Neuronal stem cell (in vitro differentiated cells): ENCODE measurements at regions not wholly inside any gene's neighbourhood (a gene's known extent, or its start where the extent isn't known, plus 50 kb on each side); places are given as distances from the start of the nearest gene placed in this dataset.
A peak's percentile ranks its signal among the peaks of the same experiment; 100 is the strongest.
"Not testable (repeated sequence)": the region's sequence is repeated elsewhere in the genome, so short reads cannot be mapped to it uniquely, and the experiment has no call there.

Source experiments
- DNase-seq: peaks from one replicate; pipeline ENCODE4 v3.0.0-alpha.2; 2013; ENCODE audit warnings: low spot score
- H2AFZ ChIP-seq: one replicate; pipeline ENCODE4 v1.6.1; 2013; ENCODE audit warnings: mild to moderate bottlenecking, low read length, inconsistent platforms
- H2AK5ac ChIP-seq: 2 replicates; pipeline ENCODE4 v1.6.1; 2013; ENCODE audit warnings: low read depth, mild to moderate bottlenecking, inconsistent platforms, low read length, moderate library complexity, mixed read lengths
- H2BK120ac ChIP-seq: 2 replicates; pipeline ENCODE4 v1.6.1; 2013; ENCODE audit warnings: low read depth, mild to moderate bottlenecking, inconsistent platforms, low read length, moderate library complexity, mixed read lengths
- H2BK12ac ChIP-seq: one replicate; pipeline ENCODE4 v1.6.1; 2013; ENCODE audit warnings: low read length, inconsistent platforms
- H2BK15ac ChIP-seq: 2 replicates; pipeline ENCODE4 v1.6.1; 2013; ENCODE audit warnings: mild to moderate bottlenecking, low read length, inconsistent platforms, mixed read lengths
- H2BK5ac ChIP-seq: one replicate; pipeline ENCODE4 v1.6.1; 2013; ENCODE audit warnings: inconsistent platforms, mild to moderate bottlenecking, low read length, moderate library complexity
- H3K14ac ChIP-seq: one replicate; pipeline ENCODE4 v1.6.1; 2013; ENCODE audit warnings: low read length, inconsistent platforms
- H3K18ac ChIP-seq: 2 replicates; pipeline ENCODE4 v1.6.1; 2013; ENCODE audit warnings: low read length, inconsistent platforms
- H3K23ac ChIP-seq: 2 replicates; pipeline ENCODE4 v1.6.1; 2013; ENCODE audit warnings: low read depth, mild to moderate bottlenecking, mixed read lengths, low read length, inconsistent platforms; ENCODE audit not compliant: poor library complexity
- H3K27ac ChIP-seq: replicated peaks from 3 replicates; pipeline ENCODE4 v1.5.1; 2013; ENCODE audit warnings: low read length, inconsistent platforms
- H3K27me3 ChIP-seq, 3 experiments: 2 replicates each; pipeline ENCODE4 v1.6.1; 2013; ENCODE audit warnings: low read length in 3 of 3, mild to moderate bottlenecking in 2 of 3, inconsistent platforms in 1 of 3, low read depth in 1 of 3, mixed read lengths in 1 of 3, moderate library complexity in 1 of 3; ENCODE audit not compliant: control insufficient read depth in 3 of 3, insufficient read depth in 3 of 3
- H3K36me3 ChIP-seq, 2 donors: replicated peaks in 1 of 2; 2 replicates each; pipeline ENCODE4 v1.6.1; 2013; ENCODE audit warnings: low read length in 2 of 2; ENCODE audit not compliant: control insufficient read depth in 2 of 2, insufficient read depth in 2 of 2
- H3K4ac ChIP-seq: 2 replicates; pipeline ENCODE4 v1.6.1; 2013; ENCODE audit warnings: inconsistent platforms, mild to moderate bottlenecking, low read length, moderate library complexity
- H3K4me1 ChIP-seq, 2 donors: 1 replicate in 1 of 2; 2 replicates in 1 of 2; pipeline ENCODE4 v1.6.1; 2013; ENCODE audit warnings: low read length in 2 of 2, low read depth in 1 of 2; ENCODE audit not compliant: control insufficient read depth in 2 of 2, insufficient read depth in 1 of 2
- H3K4me2 ChIP-seq: one replicate; pipeline ENCODE4 v1.6.1; 2013; ENCODE audit warnings: mild to moderate bottlenecking, low read length, inconsistent platforms; ENCODE audit not compliant: insufficient read depth, poor library complexity, severe bottlenecking
- H3K4me3 ChIP-seq, 2 donors: 2 replicates each; pipeline ENCODE4 v1.5.1; 2013; ENCODE audit warnings: low read length in 2 of 2, mild to moderate bottlenecking in 2 of 2, inconsistent platforms in 1 of 2, moderate library complexity in 1 of 2
- H3K79me1 ChIP-seq: one replicate; pipeline ENCODE4 v1.6.1; 2013; ENCODE audit warnings: low read depth, mild to moderate bottlenecking, inconsistent platforms, low read length, moderate library complexity
- H3K9ac ChIP-seq: one replicate; pipeline ENCODE4 v1.6.1; 2013; ENCODE audit warnings: mild to moderate bottlenecking, low read depth, low read length, inconsistent platforms; ENCODE audit not compliant: poor library complexity
- H3K9me3 ChIP-seq, 2 donors: replicated peaks in 1 of 2; 2 replicates each; pipeline versions ENCODE3 to v1.6.1; 2013; ENCODE audit warnings: low read length in 2 of 2, mild to moderate bottlenecking in 2 of 2, inconsistent platforms in 1 of 2, low read depth in 1 of 2, mixed read lengths in 1 of 2, moderate library complexity in 1 of 2; ENCODE audit not compliant: control insufficient read depth in 2 of 2, insufficient read depth in 1 of 2
- H4K8ac ChIP-seq: one replicate; pipeline ENCODE4 v1.6.1; 2013; ENCODE audit warnings: low read depth, mild to moderate bottlenecking, inconsistent platforms, low read length, moderate library complexity
- H4K91ac ChIP-seq: one replicate; pipeline ENCODE4 v1.6.1; 2013; ENCODE audit warnings: low read length, low read depth, mild to moderate bottlenecking, inconsistent platforms; ENCODE audit not compliant: poor library complexity
- WGBS, 2 donors: extraction: QIAGEN DNeasy Blood & Tissue Kit; methylation state at CpG; one replicate each; pipeline ENCODE4 v1.1.7; 2013; ENCODE audit warnings: missing lambda C conversion rate in 2 of 2, mixed read lengths in 1 of 2; ENCODE audit not compliant: insufficient read length in 2 of 2, insufficient replicate concordance in 1 of 2; ENCODE audit errors: extremely low coverage in 2 of 2; 5-methylcytosine and 5-hydroxymethylcytosine counted together

- not testable (repeated sequence) for H3K4me2 ChIP-seq, H3K9me3 ChIP-seq, H4K91ac ChIP-seq, H3K14ac ChIP-seq, H3K79me1 ChIP-seq, H3K18ac ChIP-seq, H2AK5ac ChIP-seq, H2BK5ac ChIP-seq, H3K4me1 ChIP-seq, H3K4me3 ChIP-seq, H4K8ac ChIP-seq, H3K36me3 ChIP-seq, H3K4ac ChIP-seq, H2BK12ac ChIP-seq, H3K27ac ChIP-seq, H2AFZ ChIP-seq, H3K23ac ChIP-seq, H2BK15ac ChIP-seq, H2BK120ac ChIP-seq, H3K27me3 ChIP-seq, DNase-seq, H3K9ac ChIP-seq
- WGBS, 2 donors = no CpG with 5 or more reads among the region's 5 CpGs
Observed at GRCh38 chr1:48064693-48065092, 67.5 kb upstream of the TRABD2B start.

GRCh38 chr1:48062353-48062752 lies 65.2 kb upstream of the TRABD2B start:
- Histone ChIP-seq H3K27ac (no peak overlapping the region), H3K27me3 (no peaks in the 10 kb centered on the region), H3K14ac (no peak overlapping the region), H4K8ac (no peak overlapping the region), H3K18ac (no peak overlapping the region), H3K9me3 (no peaks in the 10 kb centered on the region), H3K9ac (no peak overlapping the region), H3K4me2 (no peak overlapping the region), H3K4me1 (peaks cover 0 to 4% of the 10 kb centered on the region in 2 donors), H3K4ac (no peak overlapping the region), H2AFZ (no peak overlapping the region), H2BK5ac (no peak overlapping the region), H2BK120ac (no peak overlapping the region), H2BK15ac (no peak overlapping the region), H3K36me3 (no peaks in the 10 kb centered on the region), H3K79me1 (no peaks in the 10 kb centered on the region), H2AK5ac (no peak overlapping the region), H4K91ac (no peak overlapping the region), H3K4me3 (no peak overlapping the region), H2BK12ac (no peak overlapping the region), H3K23ac (no peak overlapping the region)
- WGBS, 2 donors = no CpG with 5 or more reads among the region's 1 CpG
- DNase-seq = no peak

GRCh38 chr1:48061162-48062136 lies 64.3 kb upstream of the TRABD2B start:
- Histone ChIP-seq H2BK12ac (no peak overlapping the region), H3K27me3 (no peaks in the 10 kb centered on the region), H3K9me3 (no peaks in the 10 kb centered on the region), H2BK15ac (no peak overlapping the region), H3K4me3 (no peak overlapping the region), H3K14ac (no peak overlapping the region), H3K4ac (no peak overlapping the region), H2AFZ (no peak overlapping the region), H3K4me2 (no peak overlapping the region), H3K36me3 (no peaks in the 10 kb centered on the region), H3K79me1 (no peaks in the 10 kb centered on the region), H4K8ac (no peak overlapping the region), H3K4me1 (peaks cover 0 to 4% of the 10 kb centered on the region in 2 donors), H4K91ac (no peak overlapping the region), H3K18ac (no peak overlapping the region), H2BK5ac (no peak overlapping the region), H3K23ac (no peak overlapping the region), H3K27ac (no peak overlapping the region), H2AK5ac (no peak overlapping the region), H2BK120ac (no peak overlapping the region), H3K9ac (no peak overlapping the region)
- DNase-seq = peak; percentile 63
- WGBS, 2 donors = no CpG with 5 or more reads among the region's 3 CpGs

GRCh38 chr1:48059289-48059688 lies 62.1 kb upstream of the TRABD2B start:
- no peak overlapping the region for H3K4me2 ChIP-seq
- no peak overlapping the region for H3K9ac ChIP-seq
- DNase-seq = no peak
- H2AFZ ChIP-seq = no peak overlapping the region
- no peak overlapping the region for H3K18ac ChIP-seq
- no peaks in the 10 kb centered on the region for H3K36me3 ChIP-seq
- H4K8ac ChIP-seq = no peak overlapping the region
- no CpG with 5 or more reads among the region's 1 CpG for WGBS, 2 donors
- H3K4me3 ChIP-seq = no peak overlapping the region
- no peak overlapping the region for H4K91ac ChIP-seq
- no peak overlapping the region for H2BK120ac ChIP-seq
- no peak overlapping the region for H2BK5ac ChIP-seq
- no peak overlapping the region for H3K14ac ChIP-seq
- H3K4me1 ChIP-seq = peaks cover 0 to 7% of the 10 kb centered on the region in 2 donors
- no peak overlapping the region for H2BK12ac ChIP-seq
- H3K79me1 ChIP-seq = no peaks in the 10 kb centered on the region
- H3K9me3 ChIP-seq = no peaks in the 10 kb centered on the region
- no peak overlapping the region for H3K23ac ChIP-seq
- no peak overlapping the region for H2AK5ac ChIP-seq
- H3K27me3 ChIP-seq = peaks cover 0 to under 1% (median 0%) of the 10 kb centered on the region in 3 experiments
- H3K27ac ChIP-seq = no peak overlapping the region
- no peak overlapping the region for H2BK15ac ChIP-seq
- no peak overlapping the region for H3K4ac ChIP-seq
